Breast epithelium (tissue), 3 donors: ENCODE measurements at regions not wholly inside any gene's neighbourhood (a gene's known extent, or its start where the extent isn't known, plus 50 kb on each side); places are given as distances from the start of the nearest gene placed in this dataset.
"Not testable (repeated sequence)": the region's sequence is repeated elsewhere in the genome, so short reads cannot be mapped to it uniquely, and the experiment has no call there.

ENCODE experiments used
- POLR2A ChIP-seq: fragments of 450-650 bp; IDR thresholded peaks from one replicate; pipeline ENCODE4 v1.6.1; 2016; ENCODE audit warnings: antibody characterized with exemption, mild to moderate bottlenecking, moderate library complexity
- TF ChIP-seq, protein P1 (sequence below), 3 donors: fragments of 450-650 bp; IDR thresholded peaks; one replicate each; pipeline ENCODE4 v1.5.1; 2016 to 2017; ENCODE audit warnings: antibody characterized with exemption in 3 of 3, mild to moderate bottlenecking in 3 of 3, moderate library complexity in 3 of 3

DNA sequence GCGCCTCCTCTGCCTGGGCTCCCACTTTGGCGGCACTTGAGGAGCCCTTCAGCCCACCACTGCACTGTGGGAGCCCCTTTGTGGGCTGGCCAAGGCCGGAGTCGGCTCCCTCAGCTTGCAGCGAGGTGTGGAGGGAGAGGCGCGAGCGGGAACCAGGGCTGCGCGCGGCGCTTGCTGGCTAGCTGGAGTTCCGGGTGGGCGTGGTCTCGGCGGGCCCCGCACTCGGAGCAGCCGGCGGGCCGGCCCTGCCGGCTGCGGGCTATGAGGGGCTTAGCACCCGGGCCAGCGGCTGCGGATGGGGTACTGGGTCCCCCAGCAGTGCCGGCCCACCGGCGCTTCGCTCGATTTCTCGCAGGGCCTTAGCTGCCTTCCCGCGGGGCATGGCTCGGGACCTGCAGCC, 344.5 kb downstream of the NYAP2 start:
- TF ChIP-seq, protein P1, sequence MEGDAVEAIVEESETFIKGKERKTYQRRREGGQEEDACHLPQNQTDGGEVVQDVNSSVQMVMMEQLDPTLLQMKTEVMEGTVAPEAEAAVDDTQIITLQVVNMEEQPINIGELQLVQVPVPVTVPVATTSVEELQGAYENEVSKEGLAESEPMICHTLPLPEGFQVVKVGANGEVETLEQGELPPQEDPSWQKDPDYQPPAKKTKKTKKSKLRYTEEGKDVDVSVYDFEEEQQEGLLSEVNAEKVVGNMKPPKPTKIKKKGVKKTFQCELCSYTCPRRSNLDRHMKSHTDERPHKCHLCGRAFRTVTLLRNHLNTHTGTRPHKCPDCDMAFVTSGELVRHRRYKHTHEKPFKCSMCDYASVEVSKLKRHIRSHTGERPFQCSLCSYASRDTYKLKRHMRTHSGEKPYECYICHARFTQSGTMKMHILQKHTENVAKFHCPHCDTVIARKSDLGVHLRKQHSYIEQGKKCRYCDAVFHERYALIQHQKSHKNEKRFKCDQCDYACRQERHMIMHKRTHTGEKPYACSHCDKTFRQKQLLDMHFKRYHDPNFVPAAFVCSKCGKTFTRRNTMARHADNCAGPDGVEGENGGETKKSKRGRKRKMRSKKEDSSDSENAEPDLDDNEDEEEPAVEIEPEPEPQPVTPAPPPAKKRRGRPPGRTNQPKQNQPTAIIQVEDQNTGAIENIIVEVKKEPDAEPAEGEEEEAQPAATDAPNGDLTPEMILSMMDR (IDR thresholded peaks at IDR 0.05): not testable (repeated sequence)
- TF ChIP-seq POLR2A: not testable (repeated sequence)
